NCI-H460 (cell line): ENCODE measurements at regions not wholly inside any gene's neighbourhood (a gene's known extent, or its start where the extent isn't known, plus 50 kb on each side); places are given as distances from the start of the nearest gene placed in this dataset.

Source experiments
- DNase-seq: peaks from one replicate; pipeline ENCODE4 v3.0.0-alpha.2; 2016; ENCODE audit warnings: low read depth; ENCODE audit errors: extremely low read depth

DNA sequence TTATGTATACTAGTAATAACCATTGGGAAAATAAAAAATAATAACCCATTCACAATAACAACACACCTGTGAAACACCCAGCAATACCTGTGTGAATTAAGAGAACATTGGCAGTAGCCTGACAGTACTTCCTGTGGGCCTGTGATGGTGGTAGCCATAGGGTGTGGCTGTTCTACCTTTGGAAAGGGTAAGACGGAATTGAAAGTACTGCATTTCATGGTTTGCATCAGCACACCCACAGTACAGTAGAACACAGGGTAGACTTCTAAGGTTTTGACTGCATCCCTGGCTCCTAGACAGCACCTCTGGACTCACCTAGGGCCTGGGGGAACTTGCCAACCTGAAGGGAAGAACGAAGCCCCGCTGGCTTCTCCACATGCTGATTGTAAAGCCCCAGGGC is 279.8 kb downstream of the HTR1B start:
- no peak for DNase-seq

DNA sequence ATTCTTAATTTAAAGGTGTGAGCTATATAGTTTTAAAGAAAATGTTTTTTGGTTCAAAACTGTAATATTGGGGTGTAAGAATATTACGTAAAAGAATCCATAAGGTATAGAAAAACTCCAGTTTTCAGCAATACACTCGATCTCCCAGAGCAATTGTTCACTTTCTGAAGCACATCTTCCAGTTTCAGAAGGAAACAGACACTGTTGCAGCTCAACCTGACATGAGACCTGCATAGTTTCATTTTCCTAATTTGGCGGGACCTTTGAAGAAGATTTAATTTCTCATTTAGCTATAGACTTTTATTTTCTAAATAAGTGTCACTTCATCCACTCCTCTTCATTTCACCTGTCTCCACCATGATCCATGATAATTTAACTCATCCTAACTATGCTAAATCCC is 281.5 kb downstream of the HTR1B start:
- no peak for DNase-seq

DNA sequence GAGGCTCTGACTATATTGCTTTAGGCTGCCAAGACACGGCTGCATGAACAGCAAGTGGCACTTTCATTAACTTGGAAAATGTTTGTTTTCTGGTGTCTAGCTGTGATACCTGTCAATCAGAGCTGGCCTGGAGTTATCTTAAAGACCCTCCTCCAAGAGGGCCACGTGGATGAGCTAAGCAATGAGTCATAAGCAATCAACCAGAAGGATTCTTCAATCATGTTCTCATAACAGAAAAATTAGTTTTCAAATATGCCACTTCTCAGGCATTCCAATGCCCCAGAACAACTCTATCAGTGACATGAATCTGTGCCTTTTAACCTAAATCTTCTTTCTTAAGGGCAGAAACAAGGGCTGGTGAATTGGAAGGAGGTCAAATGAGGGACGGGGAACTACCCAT is 283.0 kb downstream of the HTR1B start:
- no peak for DNase-seq

DNA sequence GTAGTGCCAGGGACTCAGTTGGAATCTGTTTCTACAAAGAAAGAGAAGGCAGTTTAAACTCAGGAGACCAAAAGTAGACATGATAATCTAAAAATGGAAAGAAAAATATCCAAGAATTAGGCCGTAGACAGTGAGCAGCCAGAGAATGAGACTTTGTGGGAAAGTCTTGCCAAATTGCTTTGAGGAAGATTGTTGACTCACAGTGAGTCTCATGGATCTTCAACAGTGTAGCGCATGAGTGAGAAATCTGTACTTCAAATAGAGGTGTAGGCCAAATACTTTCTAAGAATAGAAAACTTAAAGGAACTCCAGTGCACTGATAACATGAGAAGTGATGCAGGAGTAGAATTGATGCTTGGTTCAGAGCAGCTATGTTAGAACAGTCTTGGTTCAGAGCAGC is 284.5 kb downstream of the HTR1B start:
- DNase-seq = peak; percentile 7

DNA sequence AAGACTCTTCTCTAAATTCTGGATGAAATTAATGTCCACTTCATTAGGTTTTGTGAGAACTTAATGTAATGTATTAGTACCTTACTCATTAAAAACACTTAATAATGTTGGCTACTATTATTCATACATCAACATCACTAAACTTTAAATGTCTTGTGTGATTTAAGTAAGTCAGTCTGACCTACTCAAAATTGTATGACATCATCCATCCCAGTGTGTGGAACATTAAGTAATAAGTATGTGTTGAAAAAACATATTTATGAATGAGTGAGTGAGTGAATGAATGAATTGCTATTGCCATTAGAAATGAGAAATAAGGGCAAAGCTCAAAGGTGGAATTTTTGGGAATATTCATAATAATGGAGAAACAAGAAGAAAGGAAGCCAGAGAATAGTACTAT is 285.8 kb downstream of the HTR1B start:
- DNase-seq = no peak

DNA sequence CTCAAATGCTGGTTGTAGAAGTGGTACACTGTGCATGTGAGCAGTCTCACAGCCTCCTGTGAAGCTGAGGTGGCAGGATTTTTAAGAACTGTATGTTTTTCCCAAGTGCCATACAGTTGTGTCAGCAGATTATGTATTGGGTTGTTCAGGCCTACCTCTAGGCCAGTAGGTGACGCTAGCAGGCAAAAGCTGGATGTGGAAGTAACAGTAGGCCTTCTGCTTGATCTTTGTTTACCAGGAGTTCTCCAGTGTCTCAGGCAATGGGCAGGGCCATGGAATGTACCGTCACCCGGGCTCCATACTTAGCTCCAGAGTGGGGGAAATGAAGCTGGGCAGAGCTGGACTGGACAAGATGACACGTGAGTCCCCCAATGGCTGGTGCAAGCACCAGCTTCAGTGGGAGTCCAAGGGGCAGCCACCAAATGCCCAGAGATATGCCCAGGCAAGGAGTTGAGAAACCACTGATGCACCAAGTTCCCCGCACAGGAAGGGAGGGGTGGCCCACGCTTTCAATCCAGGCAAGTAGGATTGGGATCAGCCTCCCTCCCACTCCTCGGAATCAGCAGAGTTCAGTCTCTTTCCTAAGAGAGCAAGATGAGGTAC is 289.7 kb downstream of the HTR1B start:
- no peak for DNase-seq

DNA sequence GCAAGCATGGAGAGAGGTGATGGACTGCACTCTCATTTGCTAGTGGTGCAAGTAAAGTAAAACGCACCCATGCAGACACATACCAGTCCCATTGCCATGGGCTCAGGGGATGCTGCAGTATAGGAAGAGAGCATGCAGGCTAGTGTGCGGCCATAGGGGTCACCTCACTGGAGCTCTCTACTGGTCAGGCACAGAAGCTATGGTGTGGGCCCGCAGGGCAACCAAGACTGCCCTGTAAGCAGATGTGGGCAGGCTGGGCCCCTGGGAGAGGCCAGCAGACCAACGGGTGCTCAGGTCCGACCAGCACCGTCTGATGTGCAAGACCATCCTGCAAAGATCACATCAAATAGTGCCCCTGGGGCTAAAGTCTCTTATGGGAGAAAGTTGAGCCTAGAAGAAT is 290.7 kb downstream of the HTR1B start:
- no peak for DNase-seq

DNA sequence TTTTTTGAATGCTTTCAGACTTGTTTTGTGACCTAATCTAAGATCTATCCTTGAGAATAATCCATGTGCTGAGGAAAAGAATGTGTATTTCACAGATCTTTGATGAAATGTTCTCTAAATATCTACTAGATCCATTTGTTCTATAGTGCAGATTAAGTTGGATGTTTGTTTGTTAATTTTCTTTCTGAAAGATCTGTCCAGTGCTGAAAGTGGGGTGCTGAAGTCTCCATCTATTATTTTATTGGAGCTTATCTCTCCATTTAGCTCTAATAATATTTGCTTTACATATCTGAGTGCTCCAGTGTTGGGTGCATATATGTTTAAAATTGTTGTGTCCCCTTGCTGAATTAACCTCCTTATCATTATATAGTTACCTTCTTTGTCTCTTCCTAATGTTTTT is 303.6 kb downstream of the HTR1B start:
- no peak for DNase-seq

DNA sequence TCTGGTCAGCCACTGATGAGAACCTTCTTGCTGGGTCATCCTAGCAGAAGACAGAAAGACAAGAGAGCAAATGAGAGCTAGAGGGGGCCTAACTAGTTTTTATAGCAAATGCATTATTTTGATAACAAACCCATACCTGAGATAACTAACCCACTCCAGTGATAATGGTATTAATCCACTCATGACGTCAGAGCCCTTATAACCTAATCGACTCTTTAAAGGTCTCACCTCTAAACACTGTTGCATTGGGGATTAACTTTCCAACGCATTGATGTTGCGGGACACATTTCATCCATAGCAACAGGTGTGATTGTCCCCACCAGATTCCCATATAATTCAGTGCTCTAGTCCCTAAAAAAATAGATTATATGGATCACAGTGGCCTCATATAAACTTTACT is 312.1 kb downstream of the HTR1B start:
- DNase-seq = no peak

DNA sequence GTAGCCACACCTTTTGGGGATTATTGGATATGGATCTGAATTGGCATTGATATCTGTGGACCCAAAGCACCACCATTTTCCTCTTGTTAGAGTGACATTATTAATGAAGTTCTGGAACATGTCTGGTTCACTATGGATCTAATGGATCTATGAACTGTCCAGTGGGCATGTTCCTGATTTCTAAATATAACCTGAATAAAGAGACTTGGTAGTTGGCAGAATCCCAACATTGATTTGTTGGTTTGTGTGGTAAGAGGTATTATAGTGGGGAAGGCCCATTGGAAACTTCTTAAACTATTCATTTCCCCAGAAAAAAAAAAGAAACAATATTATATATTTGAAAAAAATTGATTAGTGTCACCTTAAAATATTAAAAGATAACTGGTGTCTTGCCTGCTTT is 312.6 kb downstream of the HTR1B start:
- no peak for DNase-seq

DNA sequence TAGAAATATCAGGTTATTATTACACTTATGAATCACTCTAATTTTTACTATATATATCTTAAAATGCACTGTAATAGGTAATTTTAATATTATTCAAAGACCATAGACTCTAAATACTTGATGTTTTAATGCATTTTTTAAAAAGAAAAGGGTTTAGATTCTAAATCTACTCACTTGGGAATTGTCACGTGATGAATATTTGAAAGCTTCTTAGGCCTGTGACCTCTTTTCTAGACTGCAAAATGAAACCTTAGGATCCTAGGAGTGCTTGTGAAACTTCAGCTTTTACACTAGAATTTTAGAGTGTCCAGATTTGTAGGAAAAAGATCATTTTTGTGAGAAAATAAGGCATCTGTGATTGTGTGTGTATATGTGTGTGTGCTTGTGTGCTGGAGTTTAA is 318.0 kb downstream of the HTR1B start:
- no peak for DNase-seq

DNA sequence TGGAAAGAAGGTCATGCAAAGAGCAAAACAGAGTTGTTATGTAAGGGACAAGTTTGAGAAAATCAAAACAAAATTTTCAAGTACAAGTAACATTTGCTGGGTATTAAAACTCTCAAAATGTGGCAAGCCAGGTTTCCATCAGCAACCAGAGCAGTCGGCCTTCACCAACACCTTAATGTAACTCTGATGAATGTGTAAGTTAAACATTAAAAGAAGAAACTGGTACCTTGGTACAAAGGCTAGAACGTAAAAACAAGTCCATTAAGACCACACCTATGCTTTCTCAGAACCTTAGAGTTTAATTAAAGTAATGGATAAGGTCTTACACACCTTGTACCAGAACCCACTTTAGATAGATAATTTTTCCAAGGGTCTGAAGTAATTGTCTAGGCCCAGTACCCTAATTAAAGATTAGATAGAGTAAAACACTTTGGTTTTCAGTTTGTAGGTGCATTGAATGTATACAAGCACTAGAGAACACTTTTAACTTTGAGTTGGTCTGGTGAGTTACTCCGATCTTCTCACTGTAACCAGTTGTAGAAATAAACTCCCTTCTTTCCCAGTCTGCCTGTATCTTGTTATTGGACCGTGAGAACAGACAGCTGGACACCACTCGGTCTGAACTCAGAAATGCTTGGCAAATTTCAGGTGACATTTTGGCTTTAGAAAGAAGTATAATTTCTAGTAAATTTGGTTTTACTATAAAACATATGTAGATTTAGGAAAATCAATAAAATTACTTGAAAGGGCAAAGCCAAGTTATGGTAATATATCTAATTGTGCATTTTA is 319.4 kb downstream of the HTR1B start:
- no peak for DNase-seq

DNA sequence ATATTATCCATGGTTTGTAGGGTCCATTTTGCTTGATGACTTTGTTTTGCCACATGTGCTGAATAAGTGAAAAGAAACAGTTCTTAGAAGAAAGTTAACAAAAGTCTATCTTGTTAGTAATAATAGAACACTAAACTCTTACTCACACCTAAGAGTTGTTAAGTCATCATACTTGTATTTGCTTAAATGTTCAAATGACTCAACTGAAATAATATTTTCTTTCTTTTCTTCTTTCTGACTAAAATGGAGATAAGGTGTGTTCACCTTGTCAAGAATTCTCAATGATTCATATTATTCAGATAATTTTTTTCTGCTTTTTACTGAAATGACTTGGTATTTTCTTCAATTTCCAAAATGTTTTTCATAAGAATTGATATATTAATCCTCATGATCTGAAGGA is 327.2 kb downstream of the HTR1B start:
- no peak for DNase-seq

DNA sequence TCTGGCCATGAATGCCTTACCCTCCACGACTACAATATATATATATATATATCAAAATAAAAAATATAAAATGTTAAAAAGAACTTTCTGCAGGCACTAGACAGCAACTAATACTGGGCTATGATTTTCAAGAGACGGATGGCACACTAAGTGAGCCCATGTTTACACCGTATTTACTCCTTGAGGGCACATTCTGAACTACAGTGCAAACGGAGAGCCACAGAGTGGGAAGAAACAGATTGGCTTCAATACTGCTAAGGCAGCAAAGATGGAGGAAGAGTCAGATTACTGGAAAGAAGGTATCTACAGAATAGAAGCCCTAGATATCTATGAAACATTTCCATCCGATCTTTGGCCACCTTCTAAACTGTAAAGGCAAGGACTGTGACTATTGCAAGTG is 330.3 kb downstream of the HTR1B start:
- DNase-seq = no peak

DNA sequence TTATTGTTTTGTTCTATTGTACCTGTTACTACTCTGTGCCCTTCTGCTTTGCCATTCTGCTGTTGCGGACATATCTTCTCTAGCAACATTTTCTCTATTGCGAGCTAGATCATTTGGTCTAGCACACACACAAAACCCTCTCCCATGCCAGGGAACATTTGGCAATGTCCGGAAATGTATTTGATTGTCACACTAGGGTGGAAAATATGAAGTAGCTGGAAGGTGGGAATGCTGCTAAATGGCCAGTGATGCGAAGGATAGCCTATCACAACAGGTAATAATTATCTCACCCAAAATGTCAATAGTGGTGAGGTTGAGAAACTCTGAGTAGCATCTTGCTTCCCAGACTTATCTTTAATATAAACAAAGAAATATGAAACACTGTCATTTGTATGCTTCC is 331.9 kb downstream of the HTR1B start:
- DNase-seq = peak; percentile 51

DNA sequence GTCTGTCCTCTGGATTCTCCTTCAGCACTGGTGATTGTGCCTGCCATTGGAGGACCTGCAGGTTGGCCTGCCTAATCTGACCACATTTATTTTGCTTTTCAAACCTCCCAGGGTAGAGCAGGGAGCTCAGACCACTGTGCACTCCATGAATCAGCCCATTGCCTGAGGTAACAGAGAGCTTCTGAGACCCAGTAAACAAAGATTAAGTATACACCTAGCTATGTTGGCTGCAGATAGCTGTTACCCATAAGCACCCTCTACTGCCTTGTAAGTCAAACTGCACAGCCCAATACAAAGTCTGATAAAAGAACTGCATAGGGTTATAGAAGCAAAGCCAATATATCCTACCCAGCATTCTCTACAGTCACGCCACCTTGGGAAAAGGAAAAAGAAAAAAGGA is 338.7 kb downstream of the HTR1B start:
- DNase-seq = no peak

DNA sequence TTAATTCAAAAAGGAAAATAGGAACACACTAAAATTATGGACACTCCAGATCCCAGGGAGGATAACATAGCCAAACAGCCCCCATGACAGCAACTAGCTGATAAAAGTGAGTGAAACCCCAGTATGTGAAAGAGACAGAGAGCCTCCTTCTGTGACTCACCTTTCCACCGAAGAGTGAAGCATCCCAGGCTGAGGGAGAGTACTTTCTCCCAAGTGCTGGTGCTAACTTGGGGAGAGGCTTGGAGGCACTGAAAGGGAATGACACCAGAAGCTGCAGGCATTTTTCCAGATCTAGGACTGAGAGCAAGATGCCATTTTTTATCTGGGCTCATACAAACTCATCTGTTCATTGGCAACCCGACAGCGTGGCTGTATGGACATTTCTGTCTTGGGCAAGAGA is 339.8 kb downstream of the HTR1B start:
- DNase-seq = no peak

DNA sequence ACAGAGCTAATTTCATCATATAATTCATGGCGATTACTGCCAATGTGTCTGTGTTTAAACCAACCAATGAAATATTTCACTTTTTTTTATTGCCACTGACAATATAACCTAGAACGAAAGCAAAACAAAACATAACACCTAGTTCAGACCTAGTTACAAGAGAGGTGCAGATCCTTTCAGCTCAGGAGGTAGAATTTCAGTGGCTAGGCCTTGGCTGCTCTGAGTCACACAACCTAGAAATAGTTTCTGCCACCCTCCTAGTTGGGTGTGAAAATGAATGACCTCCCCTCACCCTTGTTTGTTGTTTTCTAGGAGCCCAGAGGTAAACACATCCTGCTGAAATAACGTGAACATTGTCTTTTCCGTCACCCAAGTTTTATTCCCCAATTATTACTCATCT is 356.3 kb downstream of the HTR1B start:
- no peak for DNase-seq

DNA sequence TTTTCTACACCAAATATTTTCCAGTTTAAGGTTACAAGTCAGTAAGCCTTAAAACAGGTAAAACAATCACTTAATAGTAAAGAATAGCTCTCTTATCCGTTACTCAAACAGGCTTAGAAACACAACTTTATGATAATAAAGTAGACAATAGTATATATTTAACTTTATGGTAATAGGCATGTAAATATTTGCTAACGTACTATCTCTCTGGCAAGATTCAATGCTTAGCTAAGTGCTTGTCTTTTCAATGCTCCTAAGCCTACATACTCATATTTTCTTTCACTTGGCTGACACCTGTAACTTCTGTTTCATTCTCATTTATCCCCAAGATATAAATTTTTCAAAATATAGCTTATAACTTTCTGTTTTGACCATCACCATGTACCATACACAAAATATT is 358.2 kb downstream of the HTR1B start:
- no peak for DNase-seq

DNA sequence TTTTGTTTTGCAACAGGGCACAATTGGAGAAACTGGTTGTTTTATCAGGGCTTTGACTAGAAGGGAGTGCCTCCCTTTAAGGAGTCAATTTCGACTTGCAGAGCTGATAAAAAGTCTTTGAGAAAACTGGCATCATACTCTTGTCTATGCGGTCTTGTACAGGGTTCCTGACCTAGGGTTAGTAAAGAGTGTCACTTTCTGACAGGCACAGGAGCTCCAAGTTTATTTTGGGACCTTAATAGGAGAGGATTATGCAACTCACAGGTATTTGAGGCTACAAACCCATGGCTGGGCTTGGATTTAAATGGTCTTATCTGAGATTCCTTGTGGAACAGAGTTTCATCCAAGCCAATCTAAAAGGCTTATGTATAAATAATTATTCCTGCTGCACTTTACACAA is 365.4 kb downstream of the HTR1B start:
- DNase-seq = no peak

DNA sequence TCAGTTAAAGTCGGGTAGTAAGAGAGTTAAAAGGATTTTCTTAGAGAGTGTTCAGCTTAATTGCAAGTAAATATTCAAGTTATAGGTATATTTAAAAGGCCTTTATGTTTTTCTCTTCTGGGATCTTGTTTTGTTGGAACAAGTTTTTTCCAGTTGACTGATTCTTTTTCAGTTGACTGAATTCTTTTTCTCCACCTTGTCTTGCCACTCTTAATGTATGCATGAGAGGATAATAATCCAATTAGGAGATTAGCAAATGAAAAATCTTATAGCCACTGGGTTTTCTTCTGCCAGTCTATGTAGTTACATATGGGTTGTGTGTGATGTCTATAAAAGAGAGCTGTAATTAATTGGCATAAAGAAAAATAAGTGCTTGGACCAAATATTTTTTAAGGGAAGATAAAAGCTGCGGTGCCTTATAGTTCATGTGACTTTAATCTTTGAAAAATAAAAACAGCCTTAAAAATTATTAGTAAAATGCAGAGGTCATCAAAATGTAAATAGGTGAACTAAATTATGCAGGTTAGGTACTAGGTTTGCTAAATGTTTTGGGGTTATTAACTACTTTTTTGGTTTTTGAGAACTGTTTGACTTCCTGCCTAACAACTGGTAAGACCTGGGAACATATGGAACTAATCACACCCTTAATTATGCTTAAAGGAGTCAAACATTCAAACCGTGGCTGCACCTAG is 367.2 kb downstream of the HTR1B start:
- DNase-seq = no peak

DNA sequence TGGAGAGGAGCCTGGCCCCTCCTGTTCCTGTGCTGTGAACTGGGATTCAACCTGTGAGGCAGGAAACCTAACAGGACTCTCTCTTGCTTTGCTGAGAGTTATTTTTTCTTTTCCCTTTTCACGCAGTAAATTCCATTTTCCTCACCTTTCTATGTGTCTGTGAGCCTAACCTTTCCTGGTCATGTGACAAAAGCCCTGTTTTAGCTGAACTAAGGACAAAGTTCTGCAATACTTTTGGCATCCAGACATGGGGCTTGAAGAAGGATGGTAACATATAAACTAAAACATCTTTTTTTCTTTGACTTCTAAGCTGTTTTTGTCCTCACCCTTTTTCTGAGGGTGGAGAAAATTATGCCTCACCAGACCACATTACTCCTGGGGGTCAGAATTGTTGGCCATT is 368.5 kb downstream of the HTR1B start:
- no peak for DNase-seq
